ENCODE measurements at regions not wholly inside any gene's neighbourhood (a gene's known extent, or its start where the extent isn't known, plus 50 kb on each side); places are given as distances from the start of the nearest gene placed in this dataset.

GRCh38 chr4:132651196-132651595, 497.9 kb upstream of the PCDH10 start:
- H3K9me3 ChIP-seq (ENCODE audit: severe bottlenecking), result no peaks in the 10 kb centered on the region
- DNase-seq (ENCODE audit: low spot score) (no peak), ATAC-seq (ENCODE audit: low read depth) (no peak)
- TF ChIP-seq CTCF (IDR thresholded peaks at IDR 0.05; ENCODE audit: poor library complexity, severe bottlenecking), result no peak
- no peaks in the 10 kb centered on the region for H3K27me3 ChIP-seq (ENCODE audit: insufficient read depth, poor library complexity, severe bottlenecking)
- H3K27ac ChIP-seq (ENCODE audit: poor library complexity, severe bottlenecking), result no peak overlapping the region
- H3K4me3 ChIP-seq (ENCODE audit: severe bottlenecking), result no peak overlapping the region
- H3K36me3 ChIP-seq (ENCODE audit: low read depth), result no peaks in the 10 kb centered on the region
- no peaks in the 10 kb centered on the region for H3K4me1 ChIP-seq (ENCODE audit: insufficient read depth, poor library complexity, severe bottlenecking)

- Histone ChIP-seq H3K4me3 (ENCODE audit: severe bottlenecking) (no peak overlapping the region), H3K27me3 (ENCODE audit: insufficient read depth, poor library complexity, severe bottlenecking) (no peaks in the 10 kb centered on the region), H3K9me3 (ENCODE audit: severe bottlenecking) (no peaks in the 10 kb centered on the region), H3K4me1 (ENCODE audit: insufficient read depth, poor library complexity, severe bottlenecking) (no peaks in the 10 kb centered on the region), H3K27ac (ENCODE audit: poor library complexity, severe bottlenecking) (no peak overlapping the region), H3K36me3 (ENCODE audit: low read depth) (no peaks in the 10 kb centered on the region)
- no peak for DNase-seq (ENCODE audit: low spot score)
- no peak for TF ChIP-seq CTCF (IDR thresholded peaks at IDR 0.05; ENCODE audit: poor library complexity, severe bottlenecking)
- no peak for ATAC-seq (ENCODE audit: low read depth)
Measured at GRCh38 chr4:132660181-132660580, 488.9 kb upstream of the PCDH10 start.

GRCh38 chr4:132662456-132662855, 486.6 kb upstream of the PCDH10 start:
- Histone ChIP-seq H3K4me3 (ENCODE audit: severe bottlenecking) (no peak overlapping the region), H3K27ac (ENCODE audit: poor library complexity, severe bottlenecking) (no peak overlapping the region), H3K36me3 (ENCODE audit: low read depth) (no peaks in the 10 kb centered on the region), H3K4me1 (ENCODE audit: insufficient read depth, poor library complexity, severe bottlenecking) (no peaks in the 10 kb centered on the region), H3K9me3 (ENCODE audit: severe bottlenecking) (no peaks in the 10 kb centered on the region), H3K27me3 (ENCODE audit: insufficient read depth, poor library complexity, severe bottlenecking) (no peaks in the 10 kb centered on the region)
- DNase-seq (ENCODE audit: low spot score) (no peak), ATAC-seq (ENCODE audit: low read depth) (no peak)
- TF ChIP-seq CTCF (IDR thresholded peaks at IDR 0.05; ENCODE audit: poor library complexity, severe bottlenecking), result no peak

GRCh38 chr4:132669786-132670185, 479.3 kb upstream of the PCDH10 start:
- DNase-seq (ENCODE audit: low spot score) (no peak), ATAC-seq (ENCODE audit: low read depth) (no peak)
- H3K4me3 ChIP-seq (ENCODE audit: severe bottlenecking), result no peak overlapping the region
- no peak for TF ChIP-seq CTCF (IDR thresholded peaks at IDR 0.05; ENCODE audit: poor library complexity, severe bottlenecking)
- no peaks in the 10 kb centered on the region for H3K4me1 ChIP-seq (ENCODE audit: insufficient read depth, poor library complexity, severe bottlenecking)
- no peak overlapping the region for H3K27ac ChIP-seq (ENCODE audit: poor library complexity, severe bottlenecking)
- no peaks in the 10 kb centered on the region for H3K9me3 ChIP-seq (ENCODE audit: severe bottlenecking)
- no peaks in the 10 kb centered on the region for H3K36me3 ChIP-seq (ENCODE audit: low read depth)
- H3K27me3 ChIP-seq (ENCODE audit: insufficient read depth, poor library complexity, severe bottlenecking), result no peaks in the 10 kb centered on the region

DNA sequence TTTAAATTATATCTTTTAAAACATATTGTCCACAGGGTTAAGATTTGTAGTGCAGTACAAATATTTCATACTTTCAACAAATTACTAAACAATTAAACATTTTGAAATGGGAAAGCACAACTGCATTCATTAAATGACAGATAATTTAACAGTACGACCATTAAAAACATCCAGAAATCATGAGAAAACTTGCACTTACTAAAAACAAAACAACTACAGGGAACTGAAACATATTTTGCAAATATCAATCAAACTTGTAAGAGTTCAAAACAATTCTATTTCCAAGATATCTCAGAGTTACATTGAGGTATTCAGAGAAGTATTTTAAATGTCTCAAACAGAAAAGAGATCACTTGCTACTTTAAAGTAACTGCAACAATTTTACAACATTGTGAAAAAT, 478.5 kb upstream of the PCDH10 start:
- Histone ChIP-seq H3K27me3 (ENCODE audit: insufficient read depth, poor library complexity, severe bottlenecking) (no peaks in the 10 kb centered on the region), H3K27ac (ENCODE audit: poor library complexity, severe bottlenecking) (no peak overlapping the region), H3K36me3 (ENCODE audit: low read depth) (no peaks in the 10 kb centered on the region), H3K4me3 (ENCODE audit: severe bottlenecking) (no peak overlapping the region), H3K4me1 (ENCODE audit: insufficient read depth, poor library complexity, severe bottlenecking) (no peaks in the 10 kb centered on the region), H3K9me3 (ENCODE audit: severe bottlenecking) (no peaks in the 10 kb centered on the region)
- no peak for DNase-seq (ENCODE audit: low spot score)
- no peak for TF ChIP-seq CTCF (IDR thresholded peaks at IDR 0.05; ENCODE audit: poor library complexity, severe bottlenecking)
- ATAC-seq (ENCODE audit: low read depth), result no peak

All from RWPE2 (cell line).